ENCODE measurements at regions not wholly inside any gene's neighbourhood (a gene's known extent, or its start where the extent isn't known, plus 50 kb on each side); places are given as distances from the start of the nearest gene placed in this dataset.

GRCh38 chr11:112839051-112839450, 122.2 kb upstream of the NCAM1 start:
- peaks cover 18% of the 10 kb centered on the region for H3K4me1 ChIP-seq (ENCODE audit: low read length)
- H3K9me3 ChIP-seq (ENCODE audit: low read length) = no peaks in the 10 kb centered on the region
- no peak overlapping the region for H3K9ac ChIP-seq (ENCODE audit: low read length)
- no peak for DNase-seq
- H3K27me3 ChIP-seq (ENCODE audit: low read length) = no peaks in the 10 kb centered on the region
- no peaks in the 10 kb centered on the region for H3K79me2 ChIP-seq (ENCODE audit: low read length)
- no peaks in the 10 kb centered on the region for H4K20me1 ChIP-seq (ENCODE audit: insufficient read depth, low read depth, low read length)
- H2AFZ ChIP-seq (ENCODE audit: low read length) = no peak overlapping the region; the same call in 1 of the 2 replicates
- H3K36me3 ChIP-seq (ENCODE audit: insufficient read depth, low read length) = no peaks in the 10 kb centered on the region
- H3K27ac ChIP-seq (ENCODE audit: low read length) = no peak overlapping the region
- H3K9me2 ChIP-seq (replicated peaks; ENCODE audit: insufficient read depth, low read length) = no peaks in the 10 kb centered on the region
- H3K4me3 ChIP-seq (ENCODE audit: low read length) = no peak overlapping the region
- no peak overlapping the region for H3K4me2 ChIP-seq (ENCODE audit: low read depth, low read length, poor library complexity, severe bottlenecking)

DNA sequence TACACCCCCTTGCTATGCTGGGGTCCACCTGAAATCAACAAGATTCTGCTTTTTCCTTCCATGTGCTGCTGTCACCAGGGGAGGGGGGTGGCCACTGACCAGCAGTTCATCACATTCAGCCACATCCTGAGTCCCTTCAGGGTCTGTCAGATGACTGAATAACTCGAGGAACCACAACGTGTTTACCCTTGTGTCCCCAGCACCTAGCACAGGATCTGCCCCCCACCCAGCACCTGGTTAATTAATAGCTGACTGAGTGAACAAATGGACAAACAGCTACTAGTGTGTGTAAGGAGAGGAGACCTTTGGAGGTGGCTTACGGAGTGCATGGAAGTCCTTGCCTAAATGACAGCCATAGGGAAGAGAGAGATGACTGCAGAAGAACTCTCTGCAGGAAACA, 119.5 kb upstream of the NCAM1 start:
- no peaks in the 10 kb centered on the region for H3K79me2 ChIP-seq (ENCODE audit: low read length)
- no peak overlapping the region for H3K4me3 ChIP-seq (ENCODE audit: low read length)
- DNase-seq = no peak
- no peak overlapping the region for H2AFZ ChIP-seq (ENCODE audit: low read length)
- H3K27ac ChIP-seq (ENCODE audit: low read length) = no peak overlapping the region
- no peaks in the 10 kb centered on the region for H3K36me3 ChIP-seq (ENCODE audit: insufficient read depth, low read length)
- H3K9ac ChIP-seq (ENCODE audit: low read length) = no peak overlapping the region
- no peaks in the 10 kb centered on the region for H3K9me3 ChIP-seq (ENCODE audit: low read length)
- no peak overlapping the region for H3K4me2 ChIP-seq (ENCODE audit: low read depth, low read length, poor library complexity, severe bottlenecking)
- H3K4me1 ChIP-seq (ENCODE audit: low read length) = no peaks in the 10 kb centered on the region; the same call in 1 of the 2 replicates
- no peaks in the 10 kb centered on the region for H3K27me3 ChIP-seq (ENCODE audit: low read length)
- H3K9me2 ChIP-seq (replicated peaks; ENCODE audit: insufficient read depth, low read length) = no peaks in the 10 kb centered on the region
- no peaks in the 10 kb centered on the region for H4K20me1 ChIP-seq (ENCODE audit: insufficient read depth, low read depth, low read length)

- no peak overlapping the region for H3K9ac ChIP-seq (ENCODE audit: low read length)
- no peaks in the 10 kb centered on the region for H4K20me1 ChIP-seq (ENCODE audit: insufficient read depth, low read depth, low read length)
- H3K27ac ChIP-seq (ENCODE audit: low read length) = no peak overlapping the region
- no peak overlapping the region for H3K4me3 ChIP-seq (ENCODE audit: low read length)
- no peaks in the 10 kb centered on the region for H3K27me3 ChIP-seq (ENCODE audit: low read length)
- no peaks in the 10 kb centered on the region; the same call in 1 of the 2 replicates for H3K4me1 ChIP-seq (ENCODE audit: low read length)
- no peaks in the 10 kb centered on the region for H3K79me2 ChIP-seq (ENCODE audit: low read length)
- DNase-seq = no peak
- H3K9me2 ChIP-seq (replicated peaks; ENCODE audit: insufficient read depth, low read length) = no peaks in the 10 kb centered on the region
- H3K4me2 ChIP-seq (ENCODE audit: low read depth, low read length, poor library complexity, severe bottlenecking) = no peak overlapping the region
- H2AFZ ChIP-seq (ENCODE audit: low read length) = no peak overlapping the region
- no peaks in the 10 kb centered on the region for H3K36me3 ChIP-seq (ENCODE audit: insufficient read depth, low read length)
- no peaks in the 10 kb centered on the region for H3K9me3 ChIP-seq (ENCODE audit: low read length)
Observed at GRCh38 chr11:112842151-112842550, 119.1 kb upstream of the NCAM1 start.

DNA sequence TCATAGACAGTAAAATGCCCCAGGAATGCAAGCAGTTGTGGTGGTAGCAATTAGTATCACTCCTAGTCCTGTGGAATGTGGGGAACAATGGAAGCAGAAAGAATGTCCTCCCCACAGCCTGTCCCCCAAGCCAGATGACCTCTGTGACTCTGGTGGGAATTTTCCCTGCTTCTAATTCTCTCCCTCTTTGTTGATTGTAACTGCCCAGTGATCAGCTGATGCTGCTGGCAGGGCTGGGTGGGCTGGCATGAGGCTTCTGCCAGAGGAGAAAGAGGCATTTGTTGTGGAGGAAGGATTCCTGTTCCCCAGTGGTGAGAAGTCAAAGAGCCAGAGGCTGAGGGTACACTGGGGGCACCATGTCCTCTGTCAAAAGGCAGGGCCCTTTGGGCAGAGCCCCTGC, 116.7 kb upstream of the NCAM1 start:
- no peaks in the 10 kb centered on the region for H3K4me1 ChIP-seq (ENCODE audit: low read length)
- no peaks in the 10 kb centered on the region for H3K36me3 ChIP-seq (ENCODE audit: insufficient read depth, low read length)
- no peaks in the 10 kb centered on the region for H3K79me2 ChIP-seq (ENCODE audit: low read length)
- no peaks in the 10 kb centered on the region for H3K9me2 ChIP-seq (replicated peaks; ENCODE audit: insufficient read depth, low read length)
- no peaks in the 10 kb centered on the region for H3K9me3 ChIP-seq (ENCODE audit: low read length)
- no peak overlapping the region for H3K9ac ChIP-seq (ENCODE audit: low read length)
- no peak overlapping the region for H3K27ac ChIP-seq (ENCODE audit: low read length)
- no peak overlapping the region for H2AFZ ChIP-seq (ENCODE audit: low read length)
- H3K4me2 ChIP-seq (ENCODE audit: low read depth, low read length, poor library complexity, severe bottlenecking) = no peak overlapping the region
- H3K4me3 ChIP-seq (ENCODE audit: low read length) = no peak overlapping the region
- H3K27me3 ChIP-seq (ENCODE audit: low read length) = no peaks in the 10 kb centered on the region
- DNase-seq = no peak
- no peaks in the 10 kb centered on the region for H4K20me1 ChIP-seq (ENCODE audit: insufficient read depth, low read depth, low read length)

GRCh38 chr11:112847568-112847967, 113.7 kb upstream of the NCAM1 start:
- H3K27ac ChIP-seq (ENCODE audit: low read length) = no peak overlapping the region
- H3K36me3 ChIP-seq (ENCODE audit: insufficient read depth, low read length) = no peaks in the 10 kb centered on the region
- no peaks in the 10 kb centered on the region for H3K4me1 ChIP-seq (ENCODE audit: low read length)
- no peak for DNase-seq
- no peaks in the 10 kb centered on the region for H3K9me3 ChIP-seq (ENCODE audit: low read length)
- no peak overlapping the region for H3K4me3 ChIP-seq (ENCODE audit: low read length)
- no peaks in the 10 kb centered on the region for H4K20me1 ChIP-seq (ENCODE audit: insufficient read depth, low read depth, low read length)
- no peak overlapping the region for H3K4me2 ChIP-seq (ENCODE audit: low read depth, low read length, poor library complexity, severe bottlenecking)
- no peaks in the 10 kb centered on the region for H3K9me2 ChIP-seq (replicated peaks; ENCODE audit: insufficient read depth, low read length)
- H3K27me3 ChIP-seq (ENCODE audit: low read length) = no peaks in the 10 kb centered on the region
- no peaks in the 10 kb centered on the region for H3K79me2 ChIP-seq (ENCODE audit: low read length)
- H3K9ac ChIP-seq (ENCODE audit: low read length) = no peak overlapping the region
- no peak overlapping the region for H2AFZ ChIP-seq (ENCODE audit: low read length)

- Histone ChIP-seq H3K36me3 (ENCODE audit: insufficient read depth, low read length) (no peaks in the 10 kb centered on the region), H3K4me2 (ENCODE audit: low read depth, low read length, poor library complexity, severe bottlenecking) (no peak overlapping the region), H4K20me1 (ENCODE audit: insufficient read depth, low read depth, low read length) (no peaks in the 10 kb centered on the region), H3K27ac (ENCODE audit: low read length) (no peak overlapping the region), H3K79me2 (ENCODE audit: low read length) (no peaks in the 10 kb centered on the region), H3K27me3 (ENCODE audit: low read length) (no peaks in the 10 kb centered on the region), H3K4me3 (ENCODE audit: low read length) (no peak overlapping the region), H2AFZ (ENCODE audit: low read length) (no peak overlapping the region), H3K9ac (ENCODE audit: low read length) (no peak overlapping the region), H3K9me2 (replicated peaks; ENCODE audit: insufficient read depth, low read length) (no peaks in the 10 kb centered on the region), H3K4me1 (ENCODE audit: low read length) (no peaks in the 10 kb centered on the region), H3K9me3 (ENCODE audit: low read length) (no peaks in the 10 kb centered on the region)
- DNase-seq = no peak
Observed at GRCh38 chr11:112852143-112852866, 108.9 kb upstream of the NCAM1 start.

GRCh38 chr11:112856133-112856532, 105.1 kb upstream of the NCAM1 start:
- Histone ChIP-seq H2AFZ (ENCODE audit: low read length) (no peak overlapping the region), H3K9ac (ENCODE audit: low read length) (no peak overlapping the region), H3K27me3 (ENCODE audit: low read length) (no peaks in the 10 kb centered on the region), H3K9me2 (replicated peaks; ENCODE audit: insufficient read depth, low read length) (no peaks in the 10 kb centered on the region), H3K27ac (ENCODE audit: low read length) (no peak overlapping the region), H3K4me1 (ENCODE audit: low read length) (no peaks in the 10 kb centered on the region), H3K9me3 (ENCODE audit: low read length) (no peaks in the 10 kb centered on the region), H4K20me1 (ENCODE audit: insufficient read depth, low read depth, low read length) (no peaks in the 10 kb centered on the region), H3K36me3 (ENCODE audit: insufficient read depth, low read length) (no peaks in the 10 kb centered on the region), H3K4me2 (ENCODE audit: low read depth, low read length, poor library complexity, severe bottlenecking) (no peak overlapping the region), H3K4me3 (ENCODE audit: low read length) (no peak overlapping the region), H3K79me2 (ENCODE audit: low read length) (no peaks in the 10 kb centered on the region)
- DNase-seq = no peak

DNA sequence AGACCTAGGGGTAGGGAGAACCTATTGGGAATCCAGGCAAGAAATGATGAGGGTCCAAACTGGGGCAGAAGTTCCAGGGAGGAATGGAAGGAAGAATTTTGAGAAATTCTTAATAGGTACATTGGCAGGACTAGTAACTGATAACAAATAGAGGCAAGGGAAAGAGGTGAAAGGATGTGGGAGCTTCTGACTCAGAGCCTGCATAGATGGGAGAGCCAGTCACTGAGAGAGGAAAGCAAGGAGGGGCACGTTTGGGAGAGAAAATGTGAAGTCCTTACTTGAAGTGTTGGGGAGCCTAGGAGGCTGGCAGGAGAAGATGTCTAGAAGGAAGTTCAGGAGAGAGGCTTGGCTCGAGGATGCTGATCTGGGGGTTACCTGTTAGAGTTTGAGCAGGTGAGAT, 104.6 kb upstream of the NCAM1 start:
- no peak overlapping the region for H3K4me3 ChIP-seq (ENCODE audit: low read length)

More for the DNA sequence above, 104.6 kb upstream of the NCAM1 start:
- DNase-seq = no peak
- Histone ChIP-seq H3K4me1 (ENCODE audit: low read length) (no peaks in the 10 kb centered on the region), H3K4me2 (ENCODE audit: low read depth, low read length, poor library complexity, severe bottlenecking) (no peak overlapping the region), H3K9ac (ENCODE audit: low read length) (no peak overlapping the region), H3K9me3 (ENCODE audit: low read length) (no peaks in the 10 kb centered on the region), H3K27me3 (ENCODE audit: low read length) (no peaks in the 10 kb centered on the region), H4K20me1 (ENCODE audit: insufficient read depth, low read depth, low read length) (no peaks in the 10 kb centered on the region), H3K9me2 (replicated peaks; ENCODE audit: insufficient read depth, low read length) (no peaks in the 10 kb centered on the region), H3K27ac (ENCODE audit: low read length) (no peak overlapping the region), H3K36me3 (ENCODE audit: insufficient read depth, low read length) (no peaks in the 10 kb centered on the region), H3K79me2 (ENCODE audit: low read length) (no peaks in the 10 kb centered on the region), H2AFZ (ENCODE audit: low read length) (no peak overlapping the region)

Measured in Karpas-422 (cell line).